ENCODE measurements at regions not wholly inside any gene's neighbourhood (a gene's known extent, or its start where the extent isn't known, plus 50 kb on each side); places are given as distances from the start of the nearest gene placed in this dataset.

- TF ChIP-seq CTCF (IDR thresholded peaks at IDR 0.05) (no peak), TCF7L2 (IDR thresholded peaks at IDR 0.05; ENCODE audit: low read depth, low read length) (no peak)
Measured at GRCh38 chr3:86554383-86554782, 436.6 kb downstream of the VGLL3 start.

Data from Panc1 (cell line).